ENCODE measurements at regions not wholly inside any gene's neighbourhood (a gene's known extent, or its start where the extent isn't known, plus 50 kb on each side); places are given as distances from the start of the nearest gene placed in this dataset.

DNA sequence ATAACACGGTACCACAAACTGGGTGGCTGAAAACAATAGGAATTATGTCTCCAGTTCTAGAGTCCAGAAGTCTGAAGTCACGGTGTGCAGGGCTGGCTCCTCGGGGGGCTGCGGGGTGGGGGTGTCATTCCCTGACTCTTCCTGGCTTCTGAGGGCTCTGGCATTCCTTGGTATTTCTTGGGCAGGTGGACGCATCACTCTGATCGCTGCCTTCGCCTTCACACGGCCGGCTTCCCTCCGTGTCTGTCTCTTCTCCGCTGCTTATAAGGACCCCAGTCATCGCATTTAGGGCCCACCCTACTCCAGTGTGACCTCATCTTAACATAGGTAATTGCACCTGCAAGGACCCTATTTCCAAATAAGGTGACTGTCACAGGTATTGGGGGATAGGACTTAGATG, 134.6 kb downstream of the CPZ start:
- TF ChIP-seq TCF7 (IDR thresholded peaks at IDR 0.05; ENCODE audit: borderline replicate concordance) (no peak), HDAC6 (IDR thresholded peaks at IDR 0.05; ENCODE audit: unreplicated experiment) (no peak), MTA2 (IDR thresholded peaks at IDR 0.05; ENCODE audit: low read depth) (no peak), RAD51 (IDR thresholded peaks at IDR 0.05) (no peak), JUND (IDR thresholded peaks at IDR 0.05; ENCODE audit: low read depth, low read length) (no peak)
